SK-N-SH treated with all-trans-retinoic acid at 6 μM for 48 hours (cell line): ENCODE measurements at regions not wholly inside any gene's neighbourhood (a gene's known extent, or its start where the extent isn't known, plus 50 kb on each side); places are given as distances from the start of the nearest gene placed in this dataset.

Experiments used
- ATAC-seq: fragments of 200-7000 bp; cut with Tn5 transposase; 3 replicates; pipeline ENCODE4 v1.9.1; 2020; ENCODE audit warnings: mild to moderate bottlenecking, moderate library complexity
- CREB5 ChIP-seq: fragments of 250-450 bp; sonication (Bioruptor Pico); IDR thresholded peaks from 2 replicates; pipeline ENCODE4 v1.5.1; 2020; ENCODE audit warnings: low read depth, mild to moderate bottlenecking, moderate library complexity
- CSDC2 ChIP-seq: fragments of 250-450 bp; sonication (Bioruptor Pico); IDR thresholded peaks from 2 replicates; pipeline ENCODE4 v1.5.0; 2020; ENCODE audit warnings: mild to moderate bottlenecking, moderate library complexity
- CSRNP3 ChIP-seq: fragments of 250-450 bp; sonication (Bioruptor Pico); IDR thresholded peaks from 2 replicates; pipeline ENCODE4 v1.5.1; 2021; ENCODE audit warnings: mild to moderate bottlenecking, moderate library complexity
- ESRRG ChIP-seq: fragments of 250-450 bp; sonication (Bioruptor Pico); IDR thresholded peaks from 2 replicates; pipeline ENCODE4 v1.6.1; 2021; ENCODE audit warnings: mild to moderate bottlenecking
- GLIS3 ChIP-seq: fragments of 250-450 bp; sonication (Bioruptor Pico); IDR thresholded peaks from 2 replicates; pipeline ENCODE4 v1.5.0; 2020; ENCODE audit warnings: mild to moderate bottlenecking, moderate library complexity
- ISL1 ChIP-seq: fragments of 250-450 bp; sonication (Bioruptor Pico); IDR thresholded peaks from 2 replicates; pipeline ENCODE4 v2.1.2; 2022; ENCODE audit warnings: mild to moderate bottlenecking, moderate library complexity
- OSR1 ChIP-seq: fragments of 250-450 bp; sonication (Bioruptor Pico); IDR thresholded peaks from 2 replicates; pipeline ENCODE4 v1.8.0; 2022; ENCODE audit warnings: moderate library complexity, mild to moderate bottlenecking, inconsistent platforms
- PATZ1 ChIP-seq: fragments of 250-450 bp; sonication (Bioruptor Pico); IDR thresholded peaks from 2 replicates; pipeline ENCODE4 v1.8.0; 2020; ENCODE audit warnings: mild to moderate bottlenecking, moderate library complexity, borderline replicate concordance
- POU6F1 ChIP-seq: fragments of 250-450 bp; sonication (Bioruptor Pico); IDR thresholded peaks from 2 replicates; pipeline ENCODE4 v1.8.0; 2021; ENCODE audit warnings: low read depth, mild to moderate bottlenecking, moderate library complexity, borderline replicate concordance
- PPARA ChIP-seq: fragments of 250-450 bp; sonication (Bioruptor Pico); IDR thresholded peaks from 2 replicates; pipeline ENCODE4 v1.5.0; 2020; ENCODE audit warnings: mild to moderate bottlenecking, borderline replicate concordance
- RARB ChIP-seq: fragments of 250-450 bp; sonication (Bioruptor Pico); IDR thresholded peaks from 2 replicates; pipeline ENCODE4 v1.8.0; 2021; ENCODE audit warnings: mild to moderate bottlenecking, moderate library complexity
- SNAI2 ChIP-seq: fragments of 250-450 bp; sonication (Bioruptor Pico); IDR thresholded peaks from 2 replicates; pipeline ENCODE4 v1.5.0; 2020; ENCODE audit warnings: mild to moderate bottlenecking, moderate library complexity
- TCF4 ChIP-seq: fragments of 250-450 bp; sonication (Bioruptor Pico); IDR thresholded peaks from 2 replicates; pipeline ENCODE4 v1.8.0; 2021; ENCODE audit warnings: mild to moderate bottlenecking, moderate library complexity, borderline replicate concordance
- TOX ChIP-seq: fragments of 250-450 bp; sonication (Bioruptor Pico); IDR thresholded peaks from 2 replicates; pipeline ENCODE4 v1.8.0; 2021; ENCODE audit warnings: mild to moderate bottlenecking, moderate library complexity, borderline replicate concordance
- TSHZ2 ChIP-seq: fragments of 250-450 bp; sonication (Bioruptor Pico); IDR thresholded peaks from 2 replicates; pipeline ENCODE4 v1.5.0; 2020; ENCODE audit warnings: mild to moderate bottlenecking, moderate library complexity
- ZC3H10 ChIP-seq: fragments of 250-450 bp; sonication (Bioruptor Pico); IDR thresholded peaks from 2 replicates; pipeline ENCODE4 v1.5.1; 2021; ENCODE audit warnings: mild to moderate bottlenecking, moderate library complexity
- ZFP3 ChIP-seq: fragments of 250-450 bp; sonication (Bioruptor Pico); IDR thresholded peaks from 2 replicates; pipeline ENCODE4 v1.5.0; 2020; ENCODE audit warnings: mild to moderate bottlenecking, moderate library complexity
- ZNF565 ChIP-seq: fragments of 450-650 bp; formaldehyde crosslinking; conservative IDR thresholded peaks from 2 replicates; pipeline ENCODE4 v1.5.0; 2020; ENCODE audit warnings: low read depth, mild to moderate bottlenecking, moderate library complexity
- ZNF70 ChIP-seq: fragments of 450-650 bp; formaldehyde crosslinking; IDR thresholded peaks from 2 replicates; pipeline ENCODE4 v1.5.0; 2020; ENCODE audit warnings: mild to moderate bottlenecking, moderate library complexity
- ZNF8 ChIP-seq: fragments of 450-650 bp; formaldehyde crosslinking; IDR thresholded peaks from 2 replicates; pipeline ENCODE4 v1.5.0; 2020; ENCODE audit warnings: mild to moderate bottlenecking, moderate library complexity

GRCh38 chr2:217742276-217742675 is 260.5 kb downstream of the TNS1 start:
- TF ChIP-seq GLIS3 (CRISPR knock-in tag), result no peak
- TF ChIP-seq TOX (CRISPR knock-in tag), result no peak
- TF ChIP-seq ZNF70 (CRISPR knock-in tag), result no peak
- TF ChIP-seq RARB (CRISPR knock-in tag), result no peak
- no peak for TF ChIP-seq OSR1
- no peak for TF ChIP-seq CSDC2 (CRISPR knock-in tag)
- TF ChIP-seq CSRNP3 (CRISPR knock-in tag), result no peak
- TF ChIP-seq ISL1 (CRISPR knock-in tag), result no peak
- no peak for ATAC-seq

GRCh38 chr2:217741381-217741955 is 261.3 kb downstream of the TNS1 start:
- no peak for ATAC-seq

More at GRCh38 chr2:217741381-217741955, 261.3 kb downstream of the TNS1 start:
- TF ChIP-seq RARB (CRISPR knock-in tag), result no peak
- TF ChIP-seq POU6F1 (CRISPR knock-in tag), result no peak
- no peak for TF ChIP-seq CREB5
- TF ChIP-seq ZNF8, result no peak
- TF ChIP-seq ZNF70 (CRISPR knock-in tag), result no peak
- TF ChIP-seq PPARA (CRISPR knock-in tag), result no peak
- TF ChIP-seq PATZ1 (CRISPR knock-in tag), result no peak
- no peak for TF ChIP-seq ZC3H10 (CRISPR knock-in tag)
- no peak for TF ChIP-seq ZNF565
- no peak for TF ChIP-seq GLIS3 (CRISPR knock-in tag)
- TF ChIP-seq SNAI2 (CRISPR knock-in tag), result no peak
- no peak for TF ChIP-seq ESRRG (CRISPR knock-in tag)
- no peak for TF ChIP-seq ZFP3 (CRISPR knock-in tag)
- TF ChIP-seq TCF4 (CRISPR knock-in tag), result no peak
- TF ChIP-seq CSDC2 (CRISPR knock-in tag), result no peak
- no peak for TF ChIP-seq TSHZ2
- no peak for TF ChIP-seq CSRNP3 (CRISPR knock-in tag)
